Thoracic aorta (tissue), 2 donors: ENCODE measurements at regions not wholly inside any gene's neighbourhood (a gene's known extent, or its start where the extent isn't known, plus 50 kb on each side); places are given as distances from the start of the nearest gene placed in this dataset.

Experiments used
- ATAC-seq: fragments of 150-250 bp; one replicate; pipeline ENCODE4 v1.8.0; 2017; ENCODE audit warnings: low read depth; ENCODE audit not compliant: insufficient number of reproducible peaks, low FRiP score
- DNase-seq: peaks from one replicate; pipeline ENCODE4 v3.0.0-alpha.2; 2020; ENCODE audit warnings: low spot score
- H3K27ac ChIP-seq, 2 donors: fragments of 200-600 bp; sonication (generic); 1 replicate in 1 of 2; 2 replicates in 1 of 2; pipeline ENCODE4 v1.5.1; 2016; ENCODE audit warnings: mild to moderate bottlenecking in 2 of 2, moderate library complexity in 2 of 2
- H3K27me3 ChIP-seq: fragments of 200-600 bp; sonication (generic); replicated peaks from 2 replicates; pipeline ENCODE4 v1.6.0; 2016; ENCODE audit warnings: mild to moderate bottlenecking; ENCODE audit not compliant: insufficient read depth
- H3K36me3 ChIP-seq: fragments of 200-600 bp; sonication (generic); one replicate; pipeline ENCODE4 v1.5.1; 2016
- H3K4me1 ChIP-seq, 2 donors: fragments of 200-600 bp; sonication (generic); 1 replicate in 1 of 2; 2 replicates in 1 of 2; pipeline versions ENCODE4 v1.5.1 to v1.6.0; 2016; ENCODE audit warnings: low read depth in 2 of 2, mild to moderate bottlenecking in 1 of 2; ENCODE audit not compliant: control insufficient read depth in 1 of 2
- H3K4me3 ChIP-seq: fragments of 200-600 bp; sonication (generic); 2 replicates; pipeline ENCODE4 v1.5.1; 2016; ENCODE audit warnings: mild to moderate bottlenecking
- H3K9me3 ChIP-seq: fragments of 200-600 bp; sonication (generic); 2 replicates; pipeline ENCODE4 v1.5.1; 2016
- TF ChIP-seq, protein P1 (sequence below): fragments of 200-600 bp; sonication (generic); IDR thresholded peaks from one replicate; pipeline ENCODE4 v1.5.1; 2019; ENCODE audit warnings: antibody characterized with exemption

DNA sequence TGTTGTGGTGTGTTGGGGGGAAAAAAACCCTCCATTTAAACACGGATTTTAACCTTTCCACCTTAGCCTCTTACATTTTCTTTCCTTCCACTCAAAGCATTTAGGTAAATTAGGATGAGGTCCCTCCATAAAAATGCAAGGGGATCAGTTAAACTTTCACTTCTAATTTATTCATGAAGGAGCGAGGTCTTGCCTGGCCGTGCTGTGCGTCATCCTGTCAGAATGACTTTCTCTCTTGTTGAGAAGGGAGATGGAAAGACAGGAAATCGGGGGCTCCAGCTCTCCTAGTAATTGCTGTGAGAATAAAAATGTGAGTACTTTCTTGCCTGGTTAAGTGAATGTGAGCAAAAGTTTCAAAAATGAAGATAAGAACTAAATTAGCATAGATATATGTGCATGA lies 962.3 kb upstream of the NR2F2 start:
- TF ChIP-seq, protein P1, sequence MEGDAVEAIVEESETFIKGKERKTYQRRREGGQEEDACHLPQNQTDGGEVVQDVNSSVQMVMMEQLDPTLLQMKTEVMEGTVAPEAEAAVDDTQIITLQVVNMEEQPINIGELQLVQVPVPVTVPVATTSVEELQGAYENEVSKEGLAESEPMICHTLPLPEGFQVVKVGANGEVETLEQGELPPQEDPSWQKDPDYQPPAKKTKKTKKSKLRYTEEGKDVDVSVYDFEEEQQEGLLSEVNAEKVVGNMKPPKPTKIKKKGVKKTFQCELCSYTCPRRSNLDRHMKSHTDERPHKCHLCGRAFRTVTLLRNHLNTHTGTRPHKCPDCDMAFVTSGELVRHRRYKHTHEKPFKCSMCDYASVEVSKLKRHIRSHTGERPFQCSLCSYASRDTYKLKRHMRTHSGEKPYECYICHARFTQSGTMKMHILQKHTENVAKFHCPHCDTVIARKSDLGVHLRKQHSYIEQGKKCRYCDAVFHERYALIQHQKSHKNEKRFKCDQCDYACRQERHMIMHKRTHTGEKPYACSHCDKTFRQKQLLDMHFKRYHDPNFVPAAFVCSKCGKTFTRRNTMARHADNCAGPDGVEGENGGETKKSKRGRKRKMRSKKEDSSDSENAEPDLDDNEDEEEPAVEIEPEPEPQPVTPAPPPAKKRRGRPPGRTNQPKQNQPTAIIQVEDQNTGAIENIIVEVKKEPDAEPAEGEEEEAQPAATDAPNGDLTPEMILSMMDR, result no peak
- DNase-seq (no peak), ATAC-seq (no peak)
- no peaks in the 10 kb centered on the region for H3K4me1 ChIP-seq
- H3K36me3 ChIP-seq, result no peaks in the 10 kb centered on the region
- H3K27ac ChIP-seq, result no peak overlapping the region
- no peaks in the 10 kb centered on the region for H3K27me3 ChIP-seq
- H3K9me3 ChIP-seq, result no peaks in the 10 kb centered on the region
- no peak overlapping the region for H3K4me3 ChIP-seq

DNA sequence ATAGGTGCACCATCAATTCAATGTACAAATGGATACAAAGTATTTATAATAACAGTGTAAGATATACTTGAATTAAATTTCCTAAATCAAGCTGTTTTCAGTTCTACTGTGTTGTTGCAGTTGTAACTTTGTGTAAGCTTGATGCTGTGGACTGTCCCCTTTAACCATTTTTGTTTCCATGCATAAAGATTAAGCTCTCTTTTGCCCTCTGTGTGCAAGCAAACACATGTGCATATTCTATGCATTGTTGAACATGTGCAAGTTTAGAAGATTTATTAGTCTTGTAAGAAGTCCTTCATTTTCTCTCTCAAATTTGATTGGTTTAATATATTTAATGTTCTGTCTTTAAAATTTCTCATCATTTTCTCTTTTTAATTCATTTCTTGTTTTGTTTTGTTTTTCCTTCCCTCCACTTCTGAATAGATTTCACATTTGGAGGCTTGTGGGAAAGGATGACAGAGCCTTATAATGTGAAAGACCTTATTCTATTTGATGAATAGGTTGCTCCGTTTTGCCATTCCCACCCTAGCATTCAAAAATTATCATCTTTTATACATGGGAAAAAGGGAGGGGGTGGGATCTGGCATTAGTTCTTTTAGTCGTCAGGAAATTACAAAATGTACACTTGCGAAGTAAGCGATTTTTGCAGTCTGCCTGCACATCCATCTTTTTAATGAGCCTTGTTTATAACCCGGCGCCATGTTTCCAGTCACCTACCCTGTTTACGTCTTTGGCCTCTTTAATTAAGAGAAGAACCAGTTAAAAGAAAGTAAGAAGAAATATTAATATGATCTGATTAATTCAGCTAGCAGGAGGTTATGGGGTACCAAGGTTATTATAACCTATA lies 961.5 kb upstream of the NR2F2 start:
- Histone ChIP-seq H3K36me3 (no peaks in the 10 kb centered on the region), H3K27ac (no peak overlapping the region), H3K4me3 (no peak overlapping the region), H3K4me1 (no peaks in the 10 kb centered on the region), H3K27me3 (no peaks in the 10 kb centered on the region), H3K9me3 (no peaks in the 10 kb centered on the region)
- no peak for ATAC-seq
- TF ChIP-seq, protein P1, result no peak
- no peak for DNase-seq

DNA sequence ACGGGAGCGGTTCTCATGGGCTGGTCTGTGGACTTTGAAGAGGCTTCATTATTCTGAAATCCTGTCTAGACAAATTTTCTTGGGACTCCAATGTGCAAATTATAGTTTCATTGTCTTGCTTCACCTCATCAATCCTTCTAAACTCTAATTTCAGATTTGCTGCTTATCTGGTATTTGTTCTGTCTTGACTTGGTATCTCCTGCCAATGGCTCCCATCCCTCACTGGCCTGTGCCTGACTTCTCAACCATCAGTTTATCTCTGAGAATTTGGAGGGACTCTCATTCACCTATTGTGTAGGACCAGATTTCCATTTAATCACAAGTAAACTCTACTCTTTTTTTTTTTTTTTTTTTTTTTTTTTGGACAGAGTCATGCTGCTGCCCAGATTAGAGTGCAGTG lies 960.2 kb upstream of the NR2F2 start:
- Histone ChIP-seq H3K9me3 (no peaks in the 10 kb centered on the region), H3K4me3 (no peak overlapping the region), H3K36me3 (no peaks in the 10 kb centered on the region), H3K4me1 (no peaks in the 10 kb centered on the region), H3K27me3 (no peaks in the 10 kb centered on the region), H3K27ac (no peak overlapping the region)
- ATAC-seq (no peak), DNase-seq (no peak)
- TF ChIP-seq, protein P1, result no peak

DNA sequence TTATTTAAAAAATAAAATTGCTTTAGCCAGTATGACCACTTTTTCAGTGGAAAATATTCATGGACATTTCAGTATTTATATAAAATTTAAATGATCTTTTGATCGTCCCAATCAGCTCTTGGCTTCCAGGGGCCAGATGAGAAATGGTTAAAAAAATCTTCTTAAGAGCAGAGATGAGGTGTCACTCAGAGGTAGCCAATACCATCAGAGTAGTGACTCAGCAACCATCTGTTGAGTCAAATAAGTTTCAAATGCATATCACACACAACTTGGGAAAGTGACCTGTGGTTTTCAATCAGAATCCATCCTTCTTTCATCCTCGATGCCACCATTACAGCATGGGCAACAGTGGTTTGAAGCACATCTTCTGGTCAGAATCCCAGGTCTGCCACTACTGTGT lies 958.8 kb upstream of the NR2F2 start:
- no peaks in the 10 kb centered on the region for H3K4me1 ChIP-seq
- no peak for DNase-seq

DNA sequence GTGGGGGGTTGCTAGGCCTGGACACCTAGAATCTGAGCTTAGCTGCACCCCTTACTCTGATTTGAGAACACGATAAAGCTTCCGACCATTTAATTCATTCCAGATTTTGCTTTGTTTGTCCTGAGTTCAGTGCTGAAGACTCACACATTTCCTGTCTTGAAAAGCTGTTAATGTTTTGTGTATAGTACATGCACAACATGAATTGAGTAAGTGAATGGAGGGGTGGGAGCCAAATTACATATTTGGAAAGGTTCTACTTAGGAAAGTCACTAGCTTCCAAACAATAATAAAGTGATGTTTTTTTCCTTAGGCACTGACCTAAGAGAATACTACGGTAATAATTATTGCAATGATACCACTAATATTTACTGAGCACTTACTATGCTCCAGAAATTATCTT lies 955.2 kb upstream of the NR2F2 start:
- Histone ChIP-seq H3K4me3 (no peak overlapping the region), H3K9me3 (no peaks in the 10 kb centered on the region), H3K4me1 (no peaks in the 10 kb centered on the region), H3K27me3 (no peaks in the 10 kb centered on the region), H3K27ac (no peak overlapping the region), H3K36me3 (no peaks in the 10 kb centered on the region)
- DNase-seq, result no peak
- no peak for ATAC-seq
- TF ChIP-seq, protein P1, result no peak

More for the DNA sequence above, 958.8 kb upstream of the NR2F2 start:
- Histone ChIP-seq H3K27ac (no peak overlapping the region), H3K27me3 (no peaks in the 10 kb centered on the region), H3K36me3 (no peaks in the 10 kb centered on the region), H3K9me3 (no peaks in the 10 kb centered on the region), H3K4me3 (no peak overlapping the region)
- TF ChIP-seq, protein P1, result no peak
- no peak for ATAC-seq
